ENCODE measurements at regions not wholly inside any gene's neighbourhood (a gene's known extent, or its start where the extent isn't known, plus 50 kb on each side); places are given as distances from the start of the nearest gene placed in this dataset.
"Not testable (repeated sequence)": the region's sequence is repeated elsewhere in the genome, so short reads cannot be mapped to it uniquely, and the experiment has no call there.

- H3K9me3 ChIP-seq (ENCODE audit: low read depth, low read length) = no peaks in the 10 kb centered on the region
- H3K36me3 ChIP-seq (ENCODE audit: insufficient read depth, low read length) = no peaks in the 10 kb centered on the region
- H3K4me3 ChIP-seq (ENCODE audit: insufficient read depth, low read length) = no peak overlapping the region
- H3K79me2 ChIP-seq (ENCODE audit: insufficient read depth, low read length) = no peaks in the 10 kb centered on the region
- no peak overlapping the region for H3K4me2 ChIP-seq (ENCODE audit: insufficient read depth, low read length)
- no peaks in the 10 kb centered on the region for H3K4me1 ChIP-seq (ENCODE audit: insufficient read depth, low read length)
- H3K27ac ChIP-seq (ENCODE audit: low read depth, low read length) = no peak overlapping the region
- DNase-seq (ENCODE audit: insufficient read length, low spot score, missing footprints) = no peak
- H4K20me1 ChIP-seq (ENCODE audit: insufficient read depth, low read length) = no peaks in the 10 kb centered on the region
- H3K27me3 ChIP-seq (ENCODE audit: insufficient read depth, low read length) = no peaks in the 10 kb centered on the region
- TF ChIP-seq, protein P1, sequence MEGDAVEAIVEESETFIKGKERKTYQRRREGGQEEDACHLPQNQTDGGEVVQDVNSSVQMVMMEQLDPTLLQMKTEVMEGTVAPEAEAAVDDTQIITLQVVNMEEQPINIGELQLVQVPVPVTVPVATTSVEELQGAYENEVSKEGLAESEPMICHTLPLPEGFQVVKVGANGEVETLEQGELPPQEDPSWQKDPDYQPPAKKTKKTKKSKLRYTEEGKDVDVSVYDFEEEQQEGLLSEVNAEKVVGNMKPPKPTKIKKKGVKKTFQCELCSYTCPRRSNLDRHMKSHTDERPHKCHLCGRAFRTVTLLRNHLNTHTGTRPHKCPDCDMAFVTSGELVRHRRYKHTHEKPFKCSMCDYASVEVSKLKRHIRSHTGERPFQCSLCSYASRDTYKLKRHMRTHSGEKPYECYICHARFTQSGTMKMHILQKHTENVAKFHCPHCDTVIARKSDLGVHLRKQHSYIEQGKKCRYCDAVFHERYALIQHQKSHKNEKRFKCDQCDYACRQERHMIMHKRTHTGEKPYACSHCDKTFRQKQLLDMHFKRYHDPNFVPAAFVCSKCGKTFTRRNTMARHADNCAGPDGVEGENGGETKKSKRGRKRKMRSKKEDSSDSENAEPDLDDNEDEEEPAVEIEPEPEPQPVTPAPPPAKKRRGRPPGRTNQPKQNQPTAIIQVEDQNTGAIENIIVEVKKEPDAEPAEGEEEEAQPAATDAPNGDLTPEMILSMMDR (IDR thresholded peaks at IDR 0.05; ENCODE audit: extremely low read depth, low read depth, low read length) = no peak
- H2AFZ ChIP-seq (ENCODE audit: low read length) = no peak overlapping the region
Measured at GRCh38 chr14:89667983-89668382, 250.9 kb upstream of the FOXN3 start.

- DNase-seq (ENCODE audit: insufficient read length, low spot score, missing footprints); H3K79me2 ChIP-seq (ENCODE audit: insufficient read depth, low read length); H4K20me1 ChIP-seq (ENCODE audit: insufficient read depth, low read length); H3K4me3 ChIP-seq (ENCODE audit: insufficient read depth, low read length); H3K27me3 ChIP-seq (ENCODE audit: insufficient read depth, low read length); H2AFZ ChIP-seq (ENCODE audit: low read length); H3K27ac ChIP-seq (ENCODE audit: low read depth, low read length); H3K4me2 ChIP-seq (ENCODE audit: insufficient read depth, low read length); H3K9me3 ChIP-seq (ENCODE audit: low read depth, low read length); H3K36me3 ChIP-seq (ENCODE audit: insufficient read depth, low read length); H3K4me1 ChIP-seq (ENCODE audit: insufficient read depth, low read length): not testable (repeated sequence)
Measured at GRCh38 chr14:89665300-89666081, 248.5 kb upstream of the FOXN3 start.

DNA sequence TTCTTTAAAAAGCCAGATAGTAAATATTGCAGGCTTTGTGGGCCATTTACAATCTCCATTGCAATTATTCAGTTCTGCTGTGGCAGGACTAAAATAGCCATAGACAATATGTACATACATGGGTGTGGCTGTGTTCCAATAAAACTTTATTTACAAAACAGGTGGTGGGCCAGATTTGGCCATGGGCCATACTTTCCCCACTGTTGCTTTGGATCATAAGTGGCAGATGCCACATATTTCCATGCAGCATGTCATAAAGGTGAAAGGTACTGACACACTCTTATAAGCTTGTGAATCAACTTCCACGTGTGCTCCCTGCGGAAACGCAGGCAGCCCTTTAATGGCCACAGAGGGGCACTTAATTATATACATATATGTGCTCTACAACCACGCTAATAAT lies 244.4 kb upstream of the FOXN3 start:
- Histone ChIP-seq H3K36me3 (ENCODE audit: insufficient read depth, low read length) (no peaks in the 10 kb centered on the region), H4K20me1 (ENCODE audit: insufficient read depth, low read length) (no peaks in the 10 kb centered on the region), H3K9me3 (ENCODE audit: low read depth, low read length) (no peaks in the 10 kb centered on the region), H3K79me2 (ENCODE audit: insufficient read depth, low read length) (no peaks in the 10 kb centered on the region), H3K27me3 (ENCODE audit: insufficient read depth, low read length) (no peaks in the 10 kb centered on the region), H3K4me3 (ENCODE audit: insufficient read depth, low read length) (no peak overlapping the region), H3K27ac (ENCODE audit: low read depth, low read length) (no peak overlapping the region), H3K4me2 (ENCODE audit: insufficient read depth, low read length) (no peak overlapping the region), H2AFZ (ENCODE audit: low read length) (no peak overlapping the region), H3K4me1 (ENCODE audit: insufficient read depth, low read length) (no peaks in the 10 kb centered on the region)
- TF ChIP-seq, protein P1 (IDR thresholded peaks at IDR 0.05; ENCODE audit: extremely low read depth, low read depth, low read length) = no peak
- DNase-seq (ENCODE audit: insufficient read length, low spot score, missing footprints) = no peak

GRCh38 chr14:89660625-89661233 lies 243.7 kb upstream of the FOXN3 start:
- H3K4me1 ChIP-seq (ENCODE audit: insufficient read depth, low read length); H3K4me3 ChIP-seq (ENCODE audit: insufficient read depth, low read length); H3K27ac ChIP-seq (ENCODE audit: low read depth, low read length); H4K20me1 ChIP-seq (ENCODE audit: insufficient read depth, low read length); H3K27me3 ChIP-seq (ENCODE audit: insufficient read depth, low read length); H3K79me2 ChIP-seq (ENCODE audit: insufficient read depth, low read length); H3K36me3 ChIP-seq (ENCODE audit: insufficient read depth, low read length); H3K9me3 ChIP-seq (ENCODE audit: low read depth, low read length); H2AFZ ChIP-seq (ENCODE audit: low read length); DNase-seq (ENCODE audit: insufficient read length, low spot score, missing footprints); H3K4me2 ChIP-seq (ENCODE audit: insufficient read depth, low read length): not testable (repeated sequence)

- Histone ChIP-seq H3K9me3 (ENCODE audit: low read depth, low read length) (no peaks in the 10 kb centered on the region), H3K4me1 (ENCODE audit: insufficient read depth, low read length) (no peaks in the 10 kb centered on the region), H3K27me3 (ENCODE audit: insufficient read depth, low read length) (no peaks in the 10 kb centered on the region), H2AFZ (ENCODE audit: low read length) (no peak overlapping the region), H3K4me3 (ENCODE audit: insufficient read depth, low read length) (no peak overlapping the region), H3K79me2 (ENCODE audit: insufficient read depth, low read length) (no peaks in the 10 kb centered on the region), H3K27ac (ENCODE audit: low read depth, low read length) (no peak overlapping the region), H3K36me3 (ENCODE audit: insufficient read depth, low read length) (no peaks in the 10 kb centered on the region), H4K20me1 (ENCODE audit: insufficient read depth, low read length) (no peaks in the 10 kb centered on the region), H3K4me2 (ENCODE audit: insufficient read depth, low read length) (no peak overlapping the region)
- TF ChIP-seq, protein P1 (IDR thresholded peaks at IDR 0.05; ENCODE audit: extremely low read depth, low read depth, low read length) = no peak
- no peak for DNase-seq (ENCODE audit: insufficient read length, low spot score, missing footprints)
Measured at GRCh38 chr14:89660166-89660565, 243.1 kb upstream of the FOXN3 start.

All from osteoblast (primary cell).